Testis (tissue), 2 donors: ENCODE measurements at regions not wholly inside any gene's neighbourhood (a gene's known extent, or its start where the extent isn't known, plus 50 kb on each side); places are given as distances from the start of the nearest gene placed in this dataset.
"Not testable (repeated sequence)": the region's sequence is repeated elsewhere in the genome, so short reads cannot be mapped to it uniquely, and the experiment has no call there.

Source experiments
- DNase-seq: peaks from one replicate; pipeline ENCODE4 v3.0.0-alpha.2; 2019
- H3K27ac ChIP-seq, 2 donors: fragments of 200-600 bp; sonication (generic); one replicate each; pipeline ENCODE4 v1.5.1; 2019
- H3K27me3 ChIP-seq: fragments of 200-600 bp; sonication (generic); one replicate; pipeline ENCODE4 v1.5.1; 2019
- H3K36me3 ChIP-seq: fragments of 200-600 bp; sonication (generic); one replicate; pipeline ENCODE4 v1.5.1; 2017; ENCODE audit warnings: low read depth; ENCODE audit errors: missing control alignments
- H3K4me1 ChIP-seq: fragments of 200-600 bp; sonication (generic); one replicate; pipeline ENCODE4 v1.5.1; 2019
- H3K4me3 ChIP-seq, 2 donors: fragments of 200-600 bp; sonication (generic); one replicate each; pipeline ENCODE4 v1.5.1; 2017 to 2019
- H3K9me3 ChIP-seq: fragments of 200-600 bp; sonication (generic); one replicate; pipeline ENCODE4 v1.5.1; 2017
- POLR2A ChIP-seq: fragments of 450-650 bp; IDR thresholded peaks from one replicate; pipeline ENCODE4 v1.6.1; 2017; ENCODE audit warnings: antibody characterized with exemption, mild to moderate bottlenecking, moderate library complexity
- WGBS, 2 donors: methylation state at CpG; one replicate each; pipeline ENCODE4 v1.1.5; 2018; 5-methylcytosine and 5-hydroxymethylcytosine counted together
- intact Hi-C: fragments of 100-400 bp; cut with DNase I; formaldehyde crosslinking; loops from one replicate; pipeline ENCODE4 v1.15.1; 2023; ENCODE audit warnings: low total_unique reads
- TF ChIP-seq, protein P1 (sequence below), 3 experiments: fragments of 450-650 bp in 2 of 3; fragments of 200-600 bp in 1 of 3; sonication (generic) in 1 of 3; IDR thresholded peaks; one replicate each; pipeline ENCODE4 v1.5.1; 2016 to 2019; ENCODE audit warnings: antibody characterized with exemption in 3 of 3, mild to moderate bottlenecking in 2 of 3, moderate library complexity in 1 of 3

DNA sequence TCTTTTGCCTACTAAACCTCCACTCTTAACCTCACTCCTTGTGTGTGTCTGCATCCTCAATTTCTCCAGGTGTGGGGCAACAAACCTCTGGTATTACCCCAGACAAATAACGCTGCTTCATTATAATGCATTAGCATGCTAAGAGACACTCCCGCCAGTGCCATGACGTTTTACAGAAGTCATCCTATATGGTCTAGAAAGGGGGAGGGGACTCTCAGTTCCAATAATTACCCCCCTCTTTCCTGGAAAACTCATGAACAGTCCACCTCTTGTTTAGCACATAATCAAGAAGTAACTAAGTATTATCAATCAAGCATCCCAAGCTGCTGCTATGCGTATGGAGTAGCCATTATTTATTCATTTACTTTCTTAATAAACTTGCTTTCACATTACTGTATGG is 364.5 kb downstream of the TYW1 start:
- intact Hi-C loops, result no loop called here
- no peaks in the 10 kb centered on the region for H3K27me3 ChIP-seq
- no peak for DNase-seq
- H3K4me1 ChIP-seq, result no peaks in the 10 kb centered on the region
- WGBS, 2 donors, result 79 to 83% methylated on average over 4 of the region's 4 CpGs
- no peak overlapping the region for H3K4me3 ChIP-seq
- no peaks in the 10 kb centered on the region for H3K9me3 ChIP-seq
- H3K36me3 ChIP-seq, result no peaks in the 10 kb centered on the region
- no peak for TF ChIP-seq POLR2A
- TF ChIP-seq, protein P1, sequence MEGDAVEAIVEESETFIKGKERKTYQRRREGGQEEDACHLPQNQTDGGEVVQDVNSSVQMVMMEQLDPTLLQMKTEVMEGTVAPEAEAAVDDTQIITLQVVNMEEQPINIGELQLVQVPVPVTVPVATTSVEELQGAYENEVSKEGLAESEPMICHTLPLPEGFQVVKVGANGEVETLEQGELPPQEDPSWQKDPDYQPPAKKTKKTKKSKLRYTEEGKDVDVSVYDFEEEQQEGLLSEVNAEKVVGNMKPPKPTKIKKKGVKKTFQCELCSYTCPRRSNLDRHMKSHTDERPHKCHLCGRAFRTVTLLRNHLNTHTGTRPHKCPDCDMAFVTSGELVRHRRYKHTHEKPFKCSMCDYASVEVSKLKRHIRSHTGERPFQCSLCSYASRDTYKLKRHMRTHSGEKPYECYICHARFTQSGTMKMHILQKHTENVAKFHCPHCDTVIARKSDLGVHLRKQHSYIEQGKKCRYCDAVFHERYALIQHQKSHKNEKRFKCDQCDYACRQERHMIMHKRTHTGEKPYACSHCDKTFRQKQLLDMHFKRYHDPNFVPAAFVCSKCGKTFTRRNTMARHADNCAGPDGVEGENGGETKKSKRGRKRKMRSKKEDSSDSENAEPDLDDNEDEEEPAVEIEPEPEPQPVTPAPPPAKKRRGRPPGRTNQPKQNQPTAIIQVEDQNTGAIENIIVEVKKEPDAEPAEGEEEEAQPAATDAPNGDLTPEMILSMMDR (IDR thresholded peaks at IDR 0.05), result no peak
- no peak overlapping the region for H3K27ac ChIP-seq

DNA sequence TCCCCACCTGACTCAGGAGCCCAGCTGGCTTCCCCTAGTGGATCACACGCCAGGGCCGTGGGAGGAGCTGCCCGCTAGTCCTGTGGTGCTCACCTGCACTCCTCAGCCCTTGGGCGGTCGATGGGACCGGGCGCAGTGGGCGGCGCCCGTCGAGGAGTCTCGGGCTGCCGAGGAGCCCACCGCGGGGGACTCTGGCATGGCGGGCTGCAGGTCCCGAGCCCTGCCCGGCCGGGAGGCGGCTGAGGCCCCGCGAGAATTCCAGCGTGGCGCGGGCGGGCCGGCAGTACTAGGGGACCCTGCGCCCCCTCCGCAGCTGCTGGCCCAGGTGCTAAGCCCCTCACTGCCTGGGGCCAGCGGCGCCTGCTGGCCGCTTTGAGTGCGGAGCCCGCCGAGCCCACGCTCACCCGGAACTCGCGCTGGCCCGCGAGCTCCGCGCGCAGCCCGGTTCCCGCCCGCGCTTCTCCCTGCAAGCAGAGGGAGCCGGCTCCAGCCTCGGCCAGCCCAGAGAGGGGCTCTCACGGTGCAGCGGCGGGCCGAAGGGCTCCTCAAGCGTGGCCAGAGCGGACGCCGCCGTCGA is 367.9 kb downstream of the TYW1 start:
- Histone ChIP-seq H3K9me3 (no peaks in the 10 kb centered on the region), H3K4me1 (no peaks in the 10 kb centered on the region), H3K27ac (no peak overlapping the region), H3K4me3 (peak overlapping the region; percentile 53 to 57), H3K36me3 (no peaks in the 10 kb centered on the region), H3K27me3 (no peaks in the 10 kb centered on the region)
- intact Hi-C loops, result no loop called here
- TF ChIP-seq POLR2A, result no peak
- TF ChIP-seq, protein P1 (IDR thresholded peaks at IDR 0.05), result no peak
- DNase-seq, result peak; percentile 17
- 61 to 72% methylated on average over 10 to 59 of the region's 60 CpGs for WGBS, 2 donors

DNA sequence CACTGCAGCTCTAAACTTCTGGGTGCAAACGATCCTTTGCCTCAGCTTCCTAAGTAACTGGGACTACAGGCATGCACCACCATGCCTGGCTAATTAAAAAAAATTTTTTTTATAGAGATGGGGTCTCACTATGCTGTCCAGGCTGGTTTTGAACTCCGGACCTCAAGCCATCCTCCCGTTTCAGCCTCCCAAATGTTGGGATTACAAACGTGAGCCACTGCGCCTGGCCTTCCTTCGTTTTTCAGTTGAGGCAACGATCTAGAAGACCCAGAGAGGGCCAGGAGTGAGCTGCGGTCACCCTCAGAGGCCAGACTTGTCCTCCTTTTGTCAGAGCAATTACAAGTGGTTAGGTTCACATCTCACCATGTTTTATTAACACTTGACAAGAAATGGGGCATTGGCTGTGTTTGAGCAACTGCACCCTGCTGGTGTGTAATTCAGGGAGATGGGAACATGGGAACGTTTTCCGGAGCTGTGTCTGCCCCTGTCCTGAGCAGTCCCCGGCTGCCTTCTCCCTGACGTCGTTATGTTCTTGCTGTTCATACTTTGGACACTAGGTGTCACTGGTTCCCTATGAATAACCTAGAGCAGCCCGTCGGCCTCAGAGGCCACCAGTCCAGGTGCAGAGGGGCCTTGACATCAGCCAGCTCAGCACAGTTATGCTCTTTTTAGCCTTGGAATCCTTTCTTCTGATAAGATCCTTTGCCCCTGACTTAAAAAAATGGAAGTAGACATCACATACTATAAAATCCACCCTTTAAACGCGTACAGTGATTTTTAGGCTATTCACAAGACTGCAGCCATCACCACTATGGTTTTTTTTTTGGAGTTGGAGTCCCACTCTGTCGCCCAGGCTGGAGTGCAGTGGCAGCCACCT is 375.0 kb downstream of the TYW1 start:
- no peaks in the 10 kb centered on the region for H3K27me3 ChIP-seq
- H3K9me3 ChIP-seq, result no peaks in the 10 kb centered on the region
- H3K36me3 ChIP-seq, result no peaks in the 10 kb centered on the region
- H3K4me1 ChIP-seq, result no peaks in the 10 kb centered on the region
- no peak overlapping the region for H3K27ac ChIP-seq
- intact Hi-C loops, result no loop called here
- TF ChIP-seq, protein P1 (IDR thresholded peaks at IDR 0.05), result peak; percentile 21 to 80 (median 74)
- no peak for TF ChIP-seq POLR2A
- no peak overlapping the region for H3K4me3 ChIP-seq
- peak; percentile 81 for DNase-seq
- 31 to 39% methylated on average over 18 of the region's 18 CpGs for WGBS, 2 donors

DNA sequence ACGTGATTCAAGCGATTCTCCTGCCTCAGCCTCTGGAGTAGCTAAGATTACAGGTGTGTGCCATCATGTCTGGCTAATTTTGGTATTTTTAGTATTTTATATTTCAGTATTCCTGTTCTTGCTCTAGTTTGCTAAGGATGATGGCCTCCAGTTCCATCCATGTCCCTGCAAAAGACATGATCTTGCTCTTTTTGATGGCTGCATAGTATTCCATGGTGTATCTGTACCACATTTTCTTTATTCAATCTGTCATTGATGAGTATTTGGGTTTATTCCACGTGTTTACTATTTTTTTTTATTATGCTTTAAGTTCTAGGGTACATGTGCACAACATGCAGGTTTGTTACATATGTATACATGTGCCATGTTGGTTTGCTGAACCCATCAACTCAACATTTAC is 376.8 kb downstream of the TYW1 start:
- intact Hi-C loops, H3K4me3 ChIP-seq, H3K9me3 ChIP-seq, H3K27ac ChIP-seq, H3K36me3 ChIP-seq, H3K4me1 ChIP-seq, H3K27me3 ChIP-seq, DNase-seq: not testable (repeated sequence)
- 60 to 63% methylated on average over 3 of the region's 3 CpGs for whole genome bisulfite sequencing, 2 donors

DNA sequence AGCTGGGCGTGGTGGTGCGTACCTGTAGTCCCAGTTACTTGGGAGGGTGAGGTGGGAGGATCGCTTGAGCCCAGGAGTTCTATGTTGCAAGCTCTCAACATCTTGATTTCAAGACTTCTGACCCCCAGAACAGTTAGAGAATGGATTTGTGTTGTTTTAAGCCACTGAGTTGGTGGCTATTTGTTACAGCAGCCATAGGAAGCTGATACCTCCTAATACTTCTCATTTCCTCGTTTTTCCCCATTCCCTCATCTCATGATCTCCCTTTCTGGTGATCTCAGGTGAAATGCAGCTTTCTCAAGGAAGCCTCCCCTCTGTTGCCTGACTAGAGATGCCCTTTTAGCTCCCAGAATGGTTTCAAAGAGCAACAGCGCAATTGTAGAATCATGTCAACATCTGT is 378.8 kb downstream of the TYW1 start:
- no peaks in the 10 kb centered on the region for H3K27me3 ChIP-seq
- no peak overlapping the region for H3K27ac ChIP-seq
- intact Hi-C loops, result no loop called here
- no peak for DNase-seq
- TF ChIP-seq POLR2A, result no peak
- TF ChIP-seq, protein P1 (IDR thresholded peaks at IDR 0.05), result no peak
- H3K36me3 ChIP-seq, result no peaks in the 10 kb centered on the region
- H3K9me3 ChIP-seq, result no peaks in the 10 kb centered on the region
- H3K4me3 ChIP-seq, result no peak overlapping the region
- H3K4me1 ChIP-seq, result peaks cover 8% of the 10 kb centered on the region
- WGBS, 2 donors, result 89 to 90% methylated on average over 5 of the region's 5 CpGs
